Spleen (tissue), 7 donors: ENCODE measurements at regions not wholly inside any gene's neighbourhood (a gene's known extent, or its start where the extent isn't known, plus 50 kb on each side); places are given as distances from the start of the nearest gene placed in this dataset.

Experiments
- POLR2A ChIP-seq, 3 donors: fragments of 450-650 bp; IDR thresholded peaks; one replicate each; pipeline ENCODE4 v1.5.1; 2017; ENCODE audit warnings: antibody characterized with exemption in 3 of 3, mild to moderate bottlenecking in 1 of 3
- POLR2AphosphoS5 ChIP-seq, 3 donors: sonication (generic); formaldehyde crosslinking; IDR thresholded peaks; one replicate each; pipeline ENCODE4 v1.5.1; 2017; ENCODE audit warnings: antibody characterized with exemption in 3 of 3
- TF ChIP-seq, protein P1 (sequence below), 11 experiments: fragments of 200-600 bp in 7 of 11; fragments of 450-650 bp in 4 of 11; sonication (generic) in 4 of 11; IDR thresholded peaks in 8 of 11; conservative IDR thresholded peaks in 3 of 11; 1 replicate in 7 of 11; 2 replicates in 4 of 11; pipeline versions ENCODE4 v1.4.0 to v1.8.0; 2016 to 2021; ENCODE audit warnings: antibody characterized with exemption in 11 of 11, inconsistent platforms in 4 of 11, mild to moderate bottlenecking in 1 of 11
- donor health status: DM: no; HTN: no; CAD: no; lungs with moderate emphysema.
- donor health status: DM: no; HTN: no; CAD: no.
- donor health status: DM: no; HTN: no; CAD: no.

DNA sequence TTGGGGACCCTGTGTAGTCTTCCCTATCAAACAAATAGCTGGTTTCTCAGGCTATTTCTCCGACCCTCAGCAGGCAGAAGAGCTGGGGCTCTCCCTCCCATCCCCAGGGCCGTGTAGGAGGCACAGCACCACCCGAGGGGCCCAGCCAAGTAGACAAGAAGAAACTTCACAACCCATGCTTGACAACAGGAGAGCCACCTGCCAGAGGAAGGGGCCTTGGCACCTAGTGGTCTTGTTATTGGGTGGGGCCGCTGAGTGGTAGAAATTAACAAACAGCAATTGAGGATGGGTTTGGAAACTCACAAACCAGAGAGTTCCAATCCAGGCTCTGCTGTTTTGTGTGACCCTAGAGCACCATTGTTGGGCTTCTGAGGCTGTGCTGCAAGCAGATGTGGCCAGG is 108.5 kb upstream of the CHD6 start:
- TF ChIP-seq, protein P1, sequence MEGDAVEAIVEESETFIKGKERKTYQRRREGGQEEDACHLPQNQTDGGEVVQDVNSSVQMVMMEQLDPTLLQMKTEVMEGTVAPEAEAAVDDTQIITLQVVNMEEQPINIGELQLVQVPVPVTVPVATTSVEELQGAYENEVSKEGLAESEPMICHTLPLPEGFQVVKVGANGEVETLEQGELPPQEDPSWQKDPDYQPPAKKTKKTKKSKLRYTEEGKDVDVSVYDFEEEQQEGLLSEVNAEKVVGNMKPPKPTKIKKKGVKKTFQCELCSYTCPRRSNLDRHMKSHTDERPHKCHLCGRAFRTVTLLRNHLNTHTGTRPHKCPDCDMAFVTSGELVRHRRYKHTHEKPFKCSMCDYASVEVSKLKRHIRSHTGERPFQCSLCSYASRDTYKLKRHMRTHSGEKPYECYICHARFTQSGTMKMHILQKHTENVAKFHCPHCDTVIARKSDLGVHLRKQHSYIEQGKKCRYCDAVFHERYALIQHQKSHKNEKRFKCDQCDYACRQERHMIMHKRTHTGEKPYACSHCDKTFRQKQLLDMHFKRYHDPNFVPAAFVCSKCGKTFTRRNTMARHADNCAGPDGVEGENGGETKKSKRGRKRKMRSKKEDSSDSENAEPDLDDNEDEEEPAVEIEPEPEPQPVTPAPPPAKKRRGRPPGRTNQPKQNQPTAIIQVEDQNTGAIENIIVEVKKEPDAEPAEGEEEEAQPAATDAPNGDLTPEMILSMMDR (IDR thresholded peaks at IDR 0.05 in 8 of 11, conservative IDR thresholded peaks at IDR 0.05 in 3 of 11): no peak
- TF ChIP-seq POLR2A (IDR thresholded peaks at IDR 0.05) (no peak), POLR2AphosphoS5 (IDR thresholded peaks at IDR 0.05) (no peak)
